NOMO-1 (cell line): ENCODE measurements at regions not wholly inside any gene's neighbourhood (a gene's known extent, or its start where the extent isn't known, plus 50 kb on each side); places are given as distances from the start of the nearest gene placed in this dataset.

Experiments
- DNase-seq, 2 experiments: peaks; one replicate each; lab custom pipeline; 2025; ENCODE audit not compliant: unreplicated experiment in 2 of 2; lab: John Stamatoyannopoulos, UW

GRCh38 chr16:35452471-35452870 lies 1993.1 kb downstream of the TP53TG3F start:
- no peak for DNase-seq

GRCh38 chr16:35463358-35463757 lies 2003.9 kb downstream of the TP53TG3F start:
- no peak for DNase-seq

- DNase-seq: no peak
These were observed 2020.9 kb downstream of the TP53TG3F start for GRCh38 chr16:35480361-35480760.

DNA sequence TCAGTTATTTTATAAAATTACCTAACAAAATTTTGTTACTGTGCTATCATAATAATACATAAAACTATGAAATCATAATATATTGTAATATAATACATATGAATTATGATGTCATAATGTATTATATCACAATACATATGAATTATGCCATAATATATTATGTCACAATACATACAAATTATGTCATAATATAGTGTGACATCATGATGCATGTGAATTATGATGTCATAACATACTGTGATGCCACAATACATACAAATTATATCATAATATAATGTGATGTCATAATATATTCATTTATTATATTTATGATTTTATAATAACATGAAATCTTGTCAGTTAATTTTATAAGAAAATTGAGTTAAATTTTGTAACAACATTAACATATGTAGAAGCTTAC lies 2021.6 kb downstream of the TP53TG3F start:
- DNase-seq: no peak

DNA sequence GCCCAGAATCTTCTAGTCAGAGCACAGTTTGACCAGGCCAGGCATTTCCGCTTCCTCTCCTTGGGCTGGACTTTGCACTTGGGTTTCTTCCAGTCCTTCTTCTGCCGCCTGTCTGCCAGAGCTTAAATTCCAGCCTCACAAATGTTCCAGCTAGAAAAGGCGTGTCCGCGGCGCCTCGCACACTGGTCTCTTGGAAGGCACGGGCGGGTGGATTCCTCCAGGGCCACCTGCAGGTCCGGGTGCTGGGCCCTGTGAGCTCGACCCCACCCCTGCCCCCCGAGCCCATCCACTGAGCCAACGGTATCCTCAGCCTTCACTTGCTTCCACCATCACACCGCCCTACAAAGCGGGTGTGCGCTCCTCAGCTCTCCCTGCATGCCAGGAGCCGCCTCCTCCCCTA lies 2026.5 kb downstream of the TP53TG3F start:
- DNase-seq: no peak

DNA sequence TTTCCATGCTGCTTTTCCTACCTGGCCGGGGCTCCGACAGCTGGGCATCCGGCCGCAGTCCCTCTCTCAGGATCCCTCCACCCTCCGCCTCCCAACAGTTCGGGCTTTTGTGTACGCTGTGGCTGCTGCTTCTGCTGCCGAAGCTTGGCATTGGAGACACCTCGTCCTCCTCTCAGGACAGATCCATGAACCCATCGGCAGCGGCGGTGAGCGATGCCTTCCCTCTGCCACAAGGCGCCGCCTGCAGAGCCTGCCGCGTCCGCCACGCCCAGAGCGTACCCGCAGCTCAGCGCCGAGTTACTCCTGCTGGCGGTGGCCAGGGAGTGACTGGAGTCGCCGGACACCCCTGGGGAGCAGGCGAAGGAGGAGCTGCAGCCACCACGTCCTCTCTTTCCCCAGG lies 2032.8 kb downstream of the TP53TG3F start:
- DNase-seq: no peak

DNA sequence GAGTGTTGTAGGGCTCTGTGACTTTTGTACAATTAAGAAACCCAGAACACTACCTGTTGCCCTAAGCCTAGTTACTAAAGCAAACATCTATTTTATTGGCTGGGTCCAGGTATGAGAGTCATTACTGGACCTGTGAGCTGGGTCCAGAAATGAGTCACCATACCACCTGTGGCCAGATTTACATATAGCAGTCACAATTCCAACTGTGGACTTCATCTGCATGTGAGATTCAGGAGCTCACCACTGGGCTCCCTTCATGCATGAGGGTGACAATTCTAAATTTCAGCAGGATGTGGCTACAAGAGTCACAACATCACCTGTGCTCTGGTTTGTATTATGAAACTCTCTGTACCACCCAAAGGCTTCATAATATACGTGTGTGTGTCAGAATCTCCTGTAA lies 2038.0 kb downstream of the TP53TG3F start:
- DNase-seq: no peak

GRCh38 chr16:35506018-35506897 lies 2046.8 kb downstream of the TP53TG3F start:
- DNase-seq: no peak

GRCh38 chr16:35506898-35507194 lies 2047.4 kb downstream of the TP53TG3F start:
- no peak for DNase-seq

DNA sequence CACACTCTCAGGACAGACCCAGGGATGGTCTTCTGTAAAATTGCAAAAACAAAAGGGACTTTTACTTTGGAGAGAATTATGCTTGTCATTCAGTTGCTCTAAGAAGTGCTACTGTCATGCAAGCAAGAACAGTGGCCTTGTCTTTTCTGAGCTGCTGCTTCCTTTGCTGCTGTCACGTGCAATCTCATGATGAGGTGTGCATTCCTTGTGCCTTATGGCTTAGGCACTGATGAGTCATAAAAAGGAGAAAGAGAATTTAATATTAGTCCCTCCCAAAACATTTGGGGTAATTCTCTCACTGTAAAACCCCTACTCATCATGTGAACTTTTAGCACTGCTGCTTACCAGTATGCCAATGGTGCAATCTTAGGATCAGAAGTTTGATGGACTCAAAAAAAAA lies 2051.3 kb downstream of the TP53TG3F start:
- no peak for DNase-seq

- no peak for DNase-seq
These were observed 2057.1 kb downstream of the TP53TG3F start for GRCh38 chr16:35516551-35516950.

- no peak for DNase-seq
These were observed 2057.6 kb downstream of the TP53TG3F start for GRCh38 chr16:35516971-35517370.

DNA sequence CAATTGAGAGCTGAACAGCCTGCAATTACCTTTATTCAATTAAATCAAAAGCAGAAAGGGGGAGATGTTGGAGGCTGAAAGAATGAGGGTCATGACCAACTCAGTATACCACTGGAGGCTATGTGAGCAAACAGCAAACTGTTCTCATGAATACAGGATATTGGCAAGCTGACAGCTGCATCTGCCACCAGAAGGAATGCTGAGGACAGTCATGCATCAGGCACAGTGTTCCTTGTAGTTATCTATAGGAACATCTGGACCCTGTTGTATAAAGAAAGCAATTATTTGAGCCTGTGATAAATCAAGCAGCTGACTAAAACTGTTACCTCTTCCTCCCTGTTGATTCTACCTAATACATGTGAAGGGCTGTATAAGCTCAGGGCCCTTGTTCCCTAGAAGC lies 2064.6 kb downstream of the TP53TG3F start:
- no peak for DNase-seq

DNA sequence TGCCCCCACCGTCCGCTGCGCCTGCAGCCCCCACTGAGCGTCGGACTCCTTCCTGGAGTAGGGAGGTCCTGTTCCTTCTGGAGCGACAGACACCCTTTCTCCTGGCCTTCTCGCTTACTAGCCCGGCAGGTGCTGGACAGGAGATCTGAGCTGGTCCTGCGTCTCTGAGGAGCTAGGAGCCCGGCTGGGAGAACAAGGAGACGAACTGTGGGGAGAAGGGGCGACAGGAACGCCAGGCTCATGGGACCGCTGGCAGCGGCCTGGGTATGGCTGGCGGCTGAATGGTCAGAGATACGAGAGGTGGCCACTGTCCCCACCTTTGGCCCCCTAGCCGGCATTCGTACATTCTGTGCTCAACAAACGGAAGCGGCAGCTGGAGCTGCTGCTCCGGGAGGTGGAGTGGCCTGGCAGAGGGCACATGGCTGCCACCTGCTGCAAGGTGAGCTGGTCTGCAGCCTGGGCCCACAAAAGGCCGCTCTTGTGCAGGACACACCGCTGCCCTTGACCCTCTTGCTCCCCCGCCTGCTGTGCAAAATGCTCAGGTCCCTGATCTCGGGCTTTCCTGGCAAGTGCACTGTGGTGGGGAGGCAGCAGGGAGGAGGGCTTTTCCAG lies 2066.7 kb downstream of the TP53TG3F start:
- no peak for DNase-seq

GRCh38 chr16:35532576-35532975 lies 2073.2 kb downstream of the TP53TG3F start:
- no peak for DNase-seq

- no peak for DNase-seq
These were observed 2074.3 kb downstream of the TP53TG3F start for GRCh38 chr16:35533683-35534082.

DNA sequence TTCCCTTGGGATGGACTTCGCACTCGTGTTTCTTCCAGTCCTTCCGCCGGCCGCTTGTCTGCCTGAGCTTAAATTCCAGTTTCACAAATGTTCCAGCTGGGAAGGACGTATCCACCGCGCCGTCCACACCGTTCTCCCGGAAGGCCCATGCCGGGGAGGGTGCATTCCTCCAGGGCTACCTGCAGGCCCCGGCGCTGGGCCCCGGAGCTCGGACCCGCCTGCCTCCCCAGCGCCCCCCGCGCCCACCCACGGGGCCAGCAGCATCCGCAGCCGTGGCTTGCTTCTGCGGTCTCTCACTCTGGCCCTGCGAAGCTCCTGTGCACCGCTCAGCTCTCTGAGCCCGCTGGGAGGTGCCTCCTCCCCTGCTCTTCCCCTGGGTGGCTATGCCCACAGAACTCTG lies 2084.1 kb downstream of the TP53TG3F start:
- no peak for DNase-seq

GRCh38 chr16:35552763-35553162 lies 2093.4 kb downstream of the TP53TG3F start:
- no peak for DNase-seq

DNA sequence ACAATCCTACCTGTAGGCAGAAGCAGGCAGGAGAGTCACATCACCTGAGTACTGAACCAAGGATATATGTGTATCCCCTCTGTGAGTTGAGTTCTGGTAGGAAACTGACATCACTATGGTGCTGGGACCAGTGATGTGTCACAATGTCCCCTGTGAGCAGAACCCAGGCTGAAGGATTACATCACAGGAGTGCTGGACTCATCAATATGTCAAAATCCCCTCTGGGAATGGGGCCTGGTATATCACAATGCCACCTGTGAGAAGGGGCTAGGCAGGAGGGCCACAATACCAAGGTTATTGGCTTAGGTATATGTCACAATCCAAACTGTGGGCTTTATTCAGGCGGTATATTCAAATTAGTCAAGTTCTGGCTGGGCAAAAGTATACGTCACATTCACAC lies 2098.3 kb downstream of the TP53TG3F start:
- DNase-seq: no peak

DNA sequence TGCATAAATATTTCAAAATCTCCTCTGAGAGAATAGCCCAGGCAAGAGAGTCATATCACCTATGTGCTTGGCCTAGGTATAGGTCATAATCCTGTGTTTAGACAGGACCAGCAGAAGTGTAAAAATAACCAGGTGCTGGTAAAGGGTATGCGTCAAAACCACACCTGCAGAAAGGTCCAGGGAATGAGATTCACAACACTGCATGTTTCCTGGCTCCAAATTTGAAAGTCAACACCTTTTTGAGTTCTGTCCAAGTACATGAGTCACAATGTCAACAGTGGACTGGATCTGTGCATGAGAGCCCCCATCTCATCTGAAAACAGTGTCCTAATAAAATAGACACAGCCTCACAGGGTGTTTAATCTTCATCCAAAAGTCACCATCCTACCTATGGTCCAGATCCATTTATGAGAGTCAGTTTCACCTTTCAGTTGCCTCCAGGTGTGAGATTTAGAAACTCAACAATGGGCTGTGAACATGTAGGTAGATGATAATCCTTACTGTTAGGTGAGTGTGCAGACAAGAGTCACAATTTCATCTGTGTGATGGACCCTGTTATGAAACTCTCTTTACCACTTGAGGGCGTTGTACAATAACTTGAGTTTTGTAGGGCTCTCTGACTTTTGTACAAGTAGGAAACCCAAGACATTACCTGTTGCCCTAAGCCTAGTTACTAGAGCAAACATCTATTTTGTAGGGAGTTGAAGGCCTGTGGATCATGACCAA lies 2100.7 kb downstream of the TP53TG3F start:
- no peak for DNase-seq

- DNase-seq: no peak
These were observed 2101.2 kb downstream of the TP53TG3F start for GRCh38 chr16:35560637-35560984.

GRCh38 chr16:35561346-35561745 lies 2101.9 kb downstream of the TP53TG3F start:
- DNase-seq: no peak
